GM21447 (cell line): ENCODE measurements at regions not wholly inside any gene's neighbourhood (a gene's known extent, or its start where the extent isn't known, plus 50 kb on each side); places are given as distances from the start of the nearest gene placed in this dataset.

Source experiments
- ATAC-seq: cut with Tn5 transposase; IDR thresholded peaks from one replicate; pipeline ENCODE4 v1.9.1; 2021; ENCODE audit not compliant: unreplicated experiment

DNA sequence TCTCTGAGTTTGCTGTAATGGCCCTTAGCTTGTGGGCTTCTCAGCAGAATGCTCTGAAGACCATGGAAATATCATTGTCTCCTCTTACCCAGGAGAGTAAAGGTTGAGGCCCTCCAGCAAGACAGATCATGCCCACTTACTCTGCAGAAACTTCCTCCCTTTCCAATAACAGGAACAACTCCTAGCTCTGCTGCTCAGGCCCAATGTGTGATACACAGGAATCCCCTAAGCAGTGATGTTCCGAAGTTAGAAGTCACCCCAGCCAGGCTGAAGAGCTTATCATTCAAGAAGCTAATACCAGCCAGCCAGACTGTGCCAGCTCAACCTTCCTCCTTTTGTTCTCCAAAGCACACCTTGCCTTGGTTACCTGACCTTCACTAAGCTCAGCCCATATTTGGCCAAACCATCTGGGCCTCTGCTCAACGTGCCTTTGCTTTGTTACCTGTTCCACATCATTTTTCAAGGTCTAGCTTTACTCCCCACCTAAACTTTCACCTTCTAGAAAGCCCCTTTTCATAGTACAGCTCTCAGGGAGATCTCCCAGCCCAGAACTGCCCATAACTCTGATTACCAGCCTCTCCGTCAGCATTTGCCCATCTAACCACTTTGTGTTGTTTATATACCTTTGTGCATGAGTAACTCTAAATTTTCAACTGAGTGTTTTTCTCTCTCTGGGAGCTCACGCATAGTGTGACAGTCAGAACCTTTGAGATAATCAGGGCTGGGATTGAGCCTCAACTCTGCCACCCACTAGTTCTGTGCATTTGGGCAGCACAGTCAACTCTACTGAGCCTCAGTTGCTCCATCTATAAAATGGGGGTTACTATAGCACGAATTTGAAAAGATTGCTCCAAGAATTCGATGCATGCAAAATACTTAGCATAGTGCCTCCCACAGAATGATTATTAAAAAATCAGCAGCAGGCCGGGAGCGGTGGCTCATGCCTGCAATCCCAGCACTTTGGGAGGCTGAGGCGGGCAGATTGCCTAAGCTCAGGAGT lies 107.6 kb upstream of the CPEB4 start:
- ATAC-seq: no peak

DNA sequence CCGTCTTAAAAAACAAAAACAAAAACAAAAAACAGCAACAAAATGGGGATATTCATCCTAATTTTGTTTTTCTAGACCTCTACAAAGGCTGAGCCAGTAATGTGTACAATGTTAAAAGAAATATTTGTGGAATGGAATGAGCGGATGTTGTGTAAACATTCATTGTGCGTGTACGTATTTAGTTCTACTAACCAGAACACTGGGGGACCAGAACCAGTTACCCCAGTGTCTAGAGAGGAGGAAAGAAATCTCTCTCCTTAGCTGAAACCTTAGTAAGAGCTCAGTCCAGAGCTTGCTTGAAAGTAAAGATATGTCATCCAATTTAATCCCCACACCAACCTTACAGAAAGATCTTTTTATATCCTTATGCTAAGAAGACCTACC lies 106.7 kb upstream of the CPEB4 start:
- ATAC-seq: no peak

DNA sequence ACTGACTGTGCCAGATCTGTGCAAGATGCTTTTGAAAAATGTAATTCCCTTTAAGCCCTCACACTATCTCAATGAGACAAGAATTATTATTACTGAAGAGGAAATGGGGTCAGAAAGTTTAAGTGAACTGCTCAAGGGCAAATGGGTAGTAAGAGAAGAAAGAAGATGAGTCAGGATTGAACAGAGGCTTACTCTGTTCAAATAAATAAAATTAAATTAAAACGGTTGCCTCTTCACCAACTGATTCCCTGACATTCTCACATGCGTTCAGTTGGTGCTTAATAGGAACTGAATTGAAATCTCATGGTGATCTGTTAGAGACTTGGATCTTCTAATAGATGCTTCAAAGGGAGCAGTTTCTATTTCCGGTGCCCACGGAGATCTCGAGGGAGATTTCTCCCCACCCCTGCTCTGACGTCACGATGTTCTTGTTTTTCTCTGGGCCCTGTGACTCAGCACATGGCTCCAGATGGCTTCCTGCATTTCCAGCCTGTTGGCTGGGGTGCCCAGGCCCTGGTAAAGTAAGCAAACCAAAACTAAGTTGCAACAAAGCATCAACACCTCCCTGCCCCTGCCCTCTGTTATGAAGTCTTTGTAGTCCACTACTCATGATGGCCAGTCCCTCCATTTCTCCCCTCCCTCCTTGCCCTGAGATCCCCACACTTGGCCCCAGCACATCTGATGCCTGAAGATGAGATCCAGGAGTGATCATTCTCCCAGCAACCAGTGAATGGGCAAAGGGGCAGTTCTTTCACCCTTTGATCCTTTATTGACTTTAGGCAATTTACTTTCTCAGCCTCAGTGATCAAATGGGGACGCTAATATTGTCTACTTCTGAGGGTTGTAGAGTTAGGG lies 106.1 kb upstream of the CPEB4 start:
- ATAC-seq: no peak

DNA sequence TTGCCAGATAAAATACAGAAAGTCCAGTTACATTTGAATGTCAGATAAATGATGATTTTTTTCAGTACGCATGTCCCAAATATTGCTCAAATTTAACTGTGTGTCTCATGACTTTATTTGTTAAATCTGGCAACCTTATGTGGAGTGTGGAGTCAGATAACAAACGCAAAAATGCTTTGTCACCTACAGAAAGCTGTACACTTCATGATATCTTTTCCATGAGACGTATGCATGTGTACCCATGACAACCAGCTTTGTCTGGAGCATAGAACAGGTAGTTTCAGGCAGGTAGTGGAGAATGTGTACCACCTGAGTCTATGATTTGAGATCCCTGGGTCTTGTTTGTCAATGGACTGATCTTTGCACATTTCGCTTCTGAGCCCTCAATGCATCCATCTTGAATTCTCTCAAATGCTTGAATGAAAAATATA lies 105.5 kb upstream of the CPEB4 start:
- no peak for ATAC-seq

DNA sequence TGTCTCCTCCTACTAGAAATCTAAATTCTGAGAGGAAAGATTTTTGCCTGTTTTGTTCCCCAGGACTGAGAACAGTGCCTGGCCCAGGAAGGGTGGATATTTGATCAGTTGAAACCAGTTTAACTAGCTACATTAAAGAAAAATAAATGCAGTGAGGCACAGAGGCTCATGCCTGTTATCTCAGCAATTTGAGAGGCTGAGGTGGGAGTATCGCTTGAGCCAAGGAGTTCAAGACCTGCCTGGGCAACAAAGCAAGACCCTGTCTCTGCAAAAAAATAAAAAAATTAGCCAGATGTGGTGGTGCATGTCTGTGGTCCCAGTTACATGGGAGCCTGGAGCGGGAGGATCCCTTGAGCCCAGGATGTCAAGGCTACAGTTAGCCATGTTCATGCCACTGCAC lies 104.8 kb upstream of the CPEB4 start:
- no peak for ATAC-seq

DNA sequence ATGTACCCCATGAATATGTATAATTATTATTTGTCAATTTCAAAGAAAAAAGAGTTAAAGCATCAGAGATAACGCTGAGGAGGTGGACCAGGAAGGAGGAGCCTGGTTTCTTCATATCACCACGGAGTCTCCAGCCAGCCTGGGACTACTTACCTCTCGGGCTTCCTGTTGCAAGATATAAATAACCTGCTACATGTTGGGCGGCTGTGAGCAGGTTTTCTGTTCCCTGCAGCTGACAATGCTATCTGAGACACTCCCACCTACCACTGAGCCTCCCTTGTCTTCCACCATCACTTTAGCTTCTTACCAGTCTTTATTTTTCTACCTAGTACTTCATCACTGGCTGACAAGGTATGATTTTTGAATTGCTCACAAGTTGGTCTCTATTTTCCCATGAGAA lies 102.7 kb upstream of the CPEB4 start:
- ATAC-seq: no peak

DNA sequence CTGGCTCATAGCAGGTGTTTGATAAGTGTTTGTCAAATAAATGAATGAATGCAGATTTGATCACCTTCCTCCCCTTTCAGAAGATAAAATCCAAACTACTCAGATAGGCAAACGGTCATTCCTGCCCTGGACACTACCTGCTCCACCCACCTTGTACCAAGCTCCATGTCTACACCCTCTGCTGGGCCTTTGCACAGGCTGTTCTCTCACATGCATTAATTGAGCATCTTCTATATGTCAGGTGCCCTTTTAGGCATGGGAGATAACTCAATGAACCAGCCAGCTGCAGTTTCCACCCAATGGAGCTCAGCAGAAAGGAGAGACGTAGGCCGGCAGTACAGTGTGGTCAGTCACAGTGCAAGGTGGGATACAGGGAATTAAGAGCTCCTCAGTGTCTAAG lies 102.3 kb upstream of the CPEB4 start:
- no peak for ATAC-seq

DNA sequence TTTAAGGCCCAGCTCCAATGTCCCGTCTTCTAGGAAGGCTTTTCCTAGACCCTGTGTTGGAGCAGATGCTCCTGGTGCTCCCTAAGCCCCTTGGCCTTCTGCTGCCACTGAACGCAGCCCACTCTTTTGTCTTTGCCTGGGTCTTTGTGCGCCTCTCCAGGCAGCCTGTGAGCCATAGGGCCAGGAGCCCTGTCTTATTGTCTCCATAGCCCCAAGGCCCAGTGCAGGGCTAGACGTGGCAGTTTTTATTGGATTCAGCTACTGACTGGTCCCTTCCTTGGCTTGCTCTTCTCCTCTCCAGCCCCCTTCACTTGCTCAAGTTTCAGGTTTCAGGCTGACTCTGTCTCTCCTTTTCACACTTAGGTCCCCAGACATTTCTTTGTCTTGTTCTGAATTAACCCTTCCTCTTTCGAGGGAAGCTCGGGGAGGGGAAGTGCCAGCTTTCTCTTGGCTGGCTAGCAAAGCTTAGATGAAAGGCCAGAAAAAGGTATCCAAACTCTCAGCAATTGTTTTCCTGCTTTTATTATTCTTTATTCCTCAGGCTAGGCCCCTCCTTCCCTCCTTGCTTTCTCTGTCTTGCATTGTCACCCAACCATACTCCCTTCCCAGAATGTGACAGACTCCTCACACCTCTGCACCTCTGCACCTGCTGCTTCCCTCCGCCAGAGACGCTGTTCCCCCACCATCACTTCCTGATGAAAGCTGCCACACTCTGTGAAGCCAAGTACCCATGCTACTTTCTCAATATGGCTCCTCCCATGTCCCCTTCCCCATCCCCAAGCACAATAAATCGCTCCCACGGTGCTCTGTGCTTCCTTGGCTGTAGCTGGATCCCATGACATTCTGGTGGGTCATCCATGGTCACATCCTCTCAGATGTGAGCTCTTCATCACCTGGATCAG lies 101.6 kb upstream of the CPEB4 start:
- ATAC-seq: peak; percentile 54

DNA sequence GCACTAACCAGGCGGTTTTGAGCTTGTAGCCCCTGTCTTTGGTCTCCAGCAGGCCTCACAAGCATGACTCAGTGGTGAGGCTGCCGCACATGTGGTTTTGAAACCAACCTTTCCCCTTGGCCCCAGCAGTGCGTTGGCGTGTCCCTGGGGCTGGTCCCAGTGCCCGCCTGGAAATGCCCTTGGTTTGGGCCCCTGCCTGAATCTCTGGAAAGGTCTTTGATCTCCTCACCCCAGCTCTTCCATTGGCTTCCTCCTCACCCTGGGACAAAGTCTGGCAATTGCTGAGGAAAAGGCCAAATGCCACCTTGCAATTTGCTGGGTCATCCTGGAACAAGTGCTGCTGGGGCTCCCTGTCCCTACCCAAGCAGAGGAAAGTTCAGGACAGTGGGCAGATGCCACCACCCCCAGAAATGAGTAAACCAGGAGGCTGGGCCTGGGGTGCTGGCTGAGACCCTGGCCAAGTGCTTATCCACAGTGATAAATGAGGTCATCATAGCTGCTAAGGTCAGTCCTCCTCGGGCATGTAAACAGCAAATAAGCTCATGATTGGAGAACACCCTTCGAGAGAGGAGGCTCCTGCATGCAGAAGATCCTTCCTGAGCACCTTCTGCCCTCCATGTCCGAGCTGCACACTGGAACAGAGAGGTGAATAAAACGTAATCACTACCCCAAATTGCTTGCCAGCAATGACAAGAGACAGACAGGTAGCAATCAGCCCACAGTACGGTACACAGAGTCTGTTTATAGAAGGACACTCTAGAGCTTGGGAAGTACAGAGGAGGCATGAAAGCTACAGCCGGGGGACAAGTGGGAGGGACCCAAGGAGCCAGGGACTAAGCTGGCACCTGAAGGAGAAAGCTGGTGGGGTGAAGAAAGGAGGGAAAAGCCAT lies 98.9 kb upstream of the CPEB4 start:
- ATAC-seq: no peak

DNA sequence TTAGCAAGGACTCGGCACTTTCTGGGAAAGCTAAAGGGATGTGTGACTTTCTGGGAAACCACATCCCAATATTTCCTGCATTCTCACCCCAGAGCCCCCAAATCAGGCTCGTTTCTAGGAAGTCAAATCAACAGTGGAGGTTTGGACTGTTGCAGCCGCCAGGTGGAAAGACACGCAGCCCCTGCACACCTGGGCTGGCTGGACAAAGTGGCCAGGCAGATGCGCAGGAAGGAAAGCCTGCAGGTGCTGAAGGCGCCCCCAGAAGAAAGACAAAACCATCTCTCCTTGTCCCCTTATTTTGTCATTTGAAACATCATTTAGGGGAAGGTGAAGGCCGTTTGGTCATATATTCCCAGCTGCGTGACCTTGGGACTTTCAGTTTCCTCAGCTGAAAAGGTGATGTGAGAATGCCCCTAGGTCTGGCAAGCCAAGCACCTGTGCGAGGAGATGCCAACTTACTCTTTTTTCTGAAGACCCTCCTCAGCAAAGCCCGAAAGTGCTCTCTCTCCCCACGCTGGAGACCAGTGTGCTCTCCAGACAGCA lies 97.9 kb upstream of the CPEB4 start:
- no peak for ATAC-seq

DNA sequence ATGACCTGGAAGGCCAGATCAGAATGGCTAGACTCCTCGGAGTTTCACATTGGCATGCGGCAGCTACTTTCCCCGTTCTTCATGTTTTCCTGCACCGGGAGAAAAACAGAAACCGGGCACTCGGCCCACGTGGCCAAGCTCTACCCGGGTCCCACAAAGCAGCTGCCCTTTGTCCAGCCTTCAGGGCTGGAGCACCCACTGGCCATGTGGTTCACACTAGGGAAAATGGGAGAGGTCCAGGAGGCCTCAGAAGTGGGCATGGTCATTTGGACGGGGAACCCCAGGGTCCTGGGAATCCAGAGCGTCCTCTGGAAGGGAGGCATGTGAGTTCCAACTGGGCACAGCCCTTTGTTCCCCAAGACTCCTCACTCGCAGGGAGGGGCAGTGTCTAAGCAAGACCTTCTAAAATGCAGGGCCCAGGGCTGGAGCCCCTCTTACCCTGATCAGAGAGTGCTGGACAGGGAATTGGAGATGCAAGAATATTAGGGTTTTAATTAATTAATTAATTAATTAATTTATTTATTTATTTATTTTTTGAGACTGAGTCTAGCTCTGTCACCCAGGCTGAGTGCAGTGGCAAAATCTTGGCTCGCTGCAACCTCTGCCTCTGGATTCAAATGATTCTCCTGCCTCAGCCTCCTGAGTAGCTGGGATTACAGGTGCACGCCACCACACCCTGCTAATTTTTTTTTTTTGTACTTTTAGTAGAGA lies 97.2 kb upstream of the CPEB4 start:
- ATAC-seq: no peak

DNA sequence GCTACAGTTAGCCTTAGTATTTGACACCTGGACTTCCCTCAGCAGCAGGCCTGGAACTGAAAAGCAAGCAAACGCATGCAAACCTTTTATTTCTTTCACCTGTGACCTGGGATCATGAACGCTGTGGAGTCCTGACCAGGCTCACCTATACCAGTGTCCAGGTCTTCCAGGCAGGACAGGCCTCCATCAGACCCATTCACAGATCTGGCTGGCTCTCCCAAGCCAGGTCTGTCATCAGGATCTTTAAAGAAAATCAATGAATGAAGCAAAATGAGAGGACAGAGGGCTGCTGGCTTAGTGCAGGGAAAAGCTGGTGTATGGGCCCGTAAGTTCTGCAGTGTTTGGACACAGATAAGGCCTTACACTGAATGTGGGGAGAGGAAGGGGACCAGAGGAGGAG lies 96.3 kb upstream of the CPEB4 start:
- ATAC-seq: no peak

DNA sequence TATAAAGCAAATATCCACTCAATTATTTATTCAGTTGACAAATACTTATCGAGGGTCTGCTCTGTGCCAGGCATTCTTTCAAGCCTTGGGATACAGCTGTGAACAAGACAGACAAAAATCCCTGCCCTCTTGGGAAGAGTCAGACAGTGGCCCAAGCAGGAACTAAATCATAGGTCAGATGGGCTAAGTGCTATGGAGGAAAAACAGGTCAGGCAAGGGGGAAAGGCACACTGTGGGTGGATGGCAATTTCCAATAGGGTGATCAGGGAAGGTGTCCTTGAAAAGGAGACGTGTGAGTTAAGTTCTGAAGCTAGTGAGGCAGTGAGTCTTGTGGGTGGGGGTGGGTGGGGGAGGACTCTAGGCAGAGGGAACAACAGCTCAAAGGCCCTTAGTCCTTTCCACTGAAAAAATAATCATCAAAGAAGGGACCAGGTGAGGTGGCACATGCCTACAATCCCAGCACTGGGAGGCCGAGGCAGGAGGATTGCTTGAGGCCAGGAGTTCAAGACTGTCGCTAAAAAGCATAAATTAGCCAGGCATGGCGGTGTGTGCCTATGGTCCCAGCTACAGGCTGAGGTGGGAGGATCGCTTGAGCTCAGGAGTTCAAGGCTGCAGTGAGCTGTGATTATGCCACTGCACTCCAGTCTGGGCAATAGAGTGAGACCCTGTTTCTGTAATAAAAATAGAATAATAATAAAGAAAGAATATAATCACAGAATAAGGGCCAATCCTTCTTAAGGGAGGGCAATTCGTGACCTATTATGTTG lies 95.2 kb upstream of the CPEB4 start:
- no peak for ATAC-seq

DNA sequence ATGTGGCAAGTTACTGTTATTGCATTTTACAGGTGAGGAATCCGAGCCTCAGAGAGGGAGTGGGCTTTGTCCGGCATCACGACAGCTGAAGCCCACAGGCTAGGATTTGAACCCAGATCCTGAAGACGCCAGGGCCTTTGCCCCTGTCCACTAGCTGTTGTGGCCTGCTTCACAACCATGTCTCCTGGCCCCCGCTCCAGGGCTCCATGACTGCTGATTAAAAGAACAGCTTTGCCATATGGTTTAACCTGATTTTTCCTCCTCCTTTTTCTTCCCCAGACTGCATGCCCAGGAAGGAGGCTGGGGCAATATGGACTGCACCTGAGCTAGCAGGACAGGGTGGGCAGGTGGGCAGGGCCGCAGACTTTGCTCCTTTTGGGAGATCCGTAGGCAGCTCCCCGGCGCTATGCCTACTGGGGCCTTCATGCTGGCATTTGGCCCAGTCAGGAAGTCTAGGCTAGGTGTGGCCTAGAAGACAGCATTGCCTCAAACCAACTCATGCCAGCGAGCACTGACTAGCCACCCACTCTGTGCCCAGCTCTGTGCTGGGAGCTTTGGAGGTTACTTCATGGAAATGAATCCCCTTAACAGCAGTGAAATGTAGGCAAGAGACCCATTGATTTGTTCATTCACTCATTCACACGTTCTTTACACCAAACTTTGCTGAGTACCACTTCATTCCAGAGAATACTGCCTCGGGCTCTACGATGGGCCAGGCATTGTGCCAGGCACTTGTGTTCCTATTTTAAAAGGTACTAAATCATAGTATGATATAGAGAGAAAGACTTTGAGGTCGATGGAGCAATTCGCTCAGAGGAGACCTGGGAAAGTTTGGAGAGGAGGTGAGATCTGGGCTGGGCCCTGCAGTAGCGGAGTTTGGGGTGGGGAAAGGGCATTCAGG lies 94.3 kb upstream of the CPEB4 start:
- ATAC-seq: no peak

DNA sequence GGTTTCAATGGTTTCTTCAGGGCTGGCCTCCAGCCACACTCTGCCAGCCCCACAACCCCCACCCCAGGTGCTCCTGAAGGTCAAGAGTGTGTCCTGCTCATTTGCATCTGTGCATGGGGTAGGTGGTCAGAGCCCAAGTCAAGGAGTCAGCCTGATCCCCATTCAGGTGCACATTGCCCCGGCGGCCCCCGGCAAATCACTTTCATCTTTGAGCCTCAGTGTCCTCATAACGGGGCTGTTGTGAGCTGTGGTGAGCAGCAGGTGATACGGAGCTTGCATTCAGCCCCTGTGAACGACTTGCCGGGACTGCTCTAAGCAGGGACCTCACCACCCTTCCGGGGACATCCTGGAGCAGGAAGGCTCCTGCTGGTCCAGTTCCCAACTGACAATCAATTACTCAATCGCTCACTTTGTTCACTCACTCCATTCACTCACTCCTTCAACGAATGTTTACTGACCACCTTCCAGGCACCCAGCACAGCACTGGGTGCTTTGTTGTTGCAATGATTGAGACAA lies 93.2 kb upstream of the CPEB4 start:
- ATAC-seq: no peak

DNA sequence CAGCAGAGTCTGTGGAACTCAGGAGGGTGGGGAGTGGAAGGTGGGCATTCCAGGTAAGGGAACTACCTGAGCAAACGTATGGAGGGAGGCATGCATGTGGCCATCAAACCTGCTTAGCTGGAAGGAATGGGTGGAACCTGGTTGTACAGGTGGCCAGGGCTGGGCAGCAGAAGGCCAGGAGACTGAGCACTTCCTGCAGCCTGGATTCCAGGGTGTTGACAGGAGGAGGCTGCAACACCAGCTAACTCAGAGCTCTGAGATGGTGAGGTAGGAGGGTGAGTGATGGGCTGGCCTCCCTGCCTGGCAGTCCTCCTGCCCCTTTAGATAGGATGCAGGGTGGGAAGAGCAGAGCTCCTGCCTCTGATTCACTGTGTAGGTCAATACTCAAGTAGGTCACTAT lies 92.5 kb upstream of the CPEB4 start:
- ATAC-seq: no peak
